Astrocyte (in vitro differentiated cells and primary cell): ENCODE measurements at regions not wholly inside any gene's neighbourhood (a gene's known extent, or its start where the extent isn't known, plus 50 kb on each side); places are given as distances from the start of the nearest gene placed in this dataset.
"Not testable (repeated sequence)": the region's sequence is repeated elsewhere in the genome, so short reads cannot be mapped to it uniquely, and the experiment has no call there.

Experiments
- EZH2 ChIP-seq: IDR thresholded peaks from 2 replicates; pipeline ENCODE4 v1.6.1; 2012; ENCODE audit warnings: mild to moderate bottlenecking, low read length, inconsistent platforms; ENCODE audit not compliant: insufficient read depth
- TF ChIP-seq, protein P1 (sequence below): IDR thresholded peaks from 2 replicates; pipeline ENCODE4 v1.5.1; 2011; ENCODE audit warnings: low read depth, mild to moderate bottlenecking, inconsistent platforms, low read length, moderate library complexity; ENCODE audit not compliant: insufficient read depth

DNA sequence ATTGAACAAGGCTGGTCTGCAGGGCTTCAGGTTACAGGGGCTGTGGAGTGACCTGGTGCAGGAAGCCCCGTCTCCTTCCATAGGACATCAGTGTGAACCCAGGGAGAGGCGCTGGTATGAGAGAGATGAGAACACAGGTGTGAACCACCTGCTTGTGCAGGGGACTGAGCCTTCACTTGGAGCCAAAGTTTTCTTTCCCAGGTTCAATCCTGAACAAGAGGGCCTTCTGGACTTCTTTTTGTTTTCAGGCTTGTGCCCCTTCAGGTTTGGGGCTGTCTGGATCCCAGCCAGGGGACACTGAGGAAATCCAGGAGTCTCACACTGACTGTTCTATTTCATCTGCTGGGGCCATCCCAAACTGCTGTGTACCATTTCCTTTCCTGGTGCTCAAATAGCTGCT lies 88.6 kb downstream of the GGTLC2 start:
- TF ChIP-seq EZH2, result not testable (repeated sequence)
- TF ChIP-seq, protein P1, sequence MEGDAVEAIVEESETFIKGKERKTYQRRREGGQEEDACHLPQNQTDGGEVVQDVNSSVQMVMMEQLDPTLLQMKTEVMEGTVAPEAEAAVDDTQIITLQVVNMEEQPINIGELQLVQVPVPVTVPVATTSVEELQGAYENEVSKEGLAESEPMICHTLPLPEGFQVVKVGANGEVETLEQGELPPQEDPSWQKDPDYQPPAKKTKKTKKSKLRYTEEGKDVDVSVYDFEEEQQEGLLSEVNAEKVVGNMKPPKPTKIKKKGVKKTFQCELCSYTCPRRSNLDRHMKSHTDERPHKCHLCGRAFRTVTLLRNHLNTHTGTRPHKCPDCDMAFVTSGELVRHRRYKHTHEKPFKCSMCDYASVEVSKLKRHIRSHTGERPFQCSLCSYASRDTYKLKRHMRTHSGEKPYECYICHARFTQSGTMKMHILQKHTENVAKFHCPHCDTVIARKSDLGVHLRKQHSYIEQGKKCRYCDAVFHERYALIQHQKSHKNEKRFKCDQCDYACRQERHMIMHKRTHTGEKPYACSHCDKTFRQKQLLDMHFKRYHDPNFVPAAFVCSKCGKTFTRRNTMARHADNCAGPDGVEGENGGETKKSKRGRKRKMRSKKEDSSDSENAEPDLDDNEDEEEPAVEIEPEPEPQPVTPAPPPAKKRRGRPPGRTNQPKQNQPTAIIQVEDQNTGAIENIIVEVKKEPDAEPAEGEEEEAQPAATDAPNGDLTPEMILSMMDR, result not testable (repeated sequence)
